Stimulated activated naive CD8-positive, alpha-beta T cell treated with anti-CD3 and anti-CD28 coated beads, Interleukin-15, Interleukin-2, amounts not matched to agents 100 ng/mL and 50 ng/mL, for 24 hours (primary cell): ENCODE measurements at regions not wholly inside any gene's neighbourhood (a gene's known extent, or its start where the extent isn't known, plus 50 kb on each side); places are given as distances from the start of the nearest gene placed in this dataset.

Experiments used
- H3K27ac Mint-ChIP-seq: one replicate; pipeline ENCODE4 v1.8.0; 2021; ENCODE audit warnings: mild to moderate bottlenecking, mixed read lengths
- H3K27me3 Mint-ChIP-seq: one replicate; pipeline ENCODE4 v1.8.0; 2021; ENCODE audit warnings: mixed read lengths
- H3K36me3 Mint-ChIP-seq: one replicate; pipeline ENCODE4 v1.8.0; 2021; ENCODE audit warnings: low read depth, mixed read lengths
- H3K4me1 Mint-ChIP-seq: one replicate; pipeline ENCODE4 v1.8.0; 2021; ENCODE audit warnings: low read depth, mixed read lengths
- H3K4me3 Mint-ChIP-seq: one replicate; pipeline ENCODE4 v1.8.0; 2021; ENCODE audit warnings: mild to moderate bottlenecking, mixed read lengths
- H3K9me3 Mint-ChIP-seq: one replicate; pipeline ENCODE4 v1.8.0; 2021; ENCODE audit warnings: mixed read lengths

- Mint-ChIP-seq H3K27me3 (peaks cover 8% of the 10 kb centered on the region), H3K27ac (no peak overlapping the region), H3K36me3 (no peaks in the 10 kb centered on the region), H3K9me3 (peaks cover 7% of the 10 kb centered on the region), H3K4me1 (no peaks in the 10 kb centered on the region), H3K4me3 (no peak overlapping the region)
Measured at GRCh38 chr5:135255461-135256178, 143.4 kb downstream of the MACROH2A1 start.

GRCh38 chr5:135254183-135254582 is 144.8 kb downstream of the MACROH2A1 start:
- H3K9me3 Mint-ChIP-seq, result no peaks in the 10 kb centered on the region

GRCh38 chr5:135253601-135254178 is 145.3 kb downstream of the MACROH2A1 start:
- no peaks in the 10 kb centered on the region for H3K9me3 Mint-ChIP-seq
- H3K4me1 Mint-ChIP-seq, result no peaks in the 10 kb centered on the region
- H3K27ac Mint-ChIP-seq, result no peak overlapping the region
- no peaks in the 10 kb centered on the region for H3K36me3 Mint-ChIP-seq
- no peak overlapping the region for H3K4me3 Mint-ChIP-seq
- no peaks in the 10 kb centered on the region for H3K27me3 Mint-ChIP-seq

More at GRCh38 chr5:135254183-135254582, 144.8 kb downstream of the MACROH2A1 start:
- Mint-ChIP-seq H3K27ac (no peak overlapping the region), H3K27me3 (no peaks in the 10 kb centered on the region), H3K4me1 (no peaks in the 10 kb centered on the region), H3K36me3 (no peaks in the 10 kb centered on the region), H3K4me3 (no peak overlapping the region)

- no peaks in the 10 kb centered on the region for H3K4me1 Mint-ChIP-seq
- H3K36me3 Mint-ChIP-seq, result no peaks in the 10 kb centered on the region
- H3K4me3 Mint-ChIP-seq, result no peak overlapping the region
- H3K27ac Mint-ChIP-seq, result no peak overlapping the region
- no peaks in the 10 kb centered on the region for H3K9me3 Mint-ChIP-seq
- no peaks in the 10 kb centered on the region for H3K27me3 Mint-ChIP-seq
Measured at GRCh38 chr5:135251093-135251492, 147.9 kb downstream of the MACROH2A1 start.

- Mint-ChIP-seq H3K27ac (no peak overlapping the region), H3K27me3 (no peaks in the 10 kb centered on the region), H3K36me3 (no peaks in the 10 kb centered on the region), H3K4me1 (no peaks in the 10 kb centered on the region), H3K4me3 (no peak overlapping the region), H3K9me3 (no peaks in the 10 kb centered on the region)
Measured at GRCh38 chr5:135250671-135251070, 148.4 kb downstream of the MACROH2A1 start.

- Mint-ChIP-seq H3K4me3 (no peak overlapping the region), H3K9me3 (no peaks in the 10 kb centered on the region), H3K36me3 (no peaks in the 10 kb centered on the region), H3K27ac (no peak overlapping the region), H3K27me3 (no peaks in the 10 kb centered on the region), H3K4me1 (no peaks in the 10 kb centered on the region)
Measured at GRCh38 chr5:135249658-135250057, 149.4 kb downstream of the MACROH2A1 start.

GRCh38 chr5:135248801-135249231 is 150.2 kb downstream of the MACROH2A1 start:
- Mint-ChIP-seq H3K36me3 (no peaks in the 10 kb centered on the region), H3K27ac (no peak overlapping the region), H3K27me3 (no peaks in the 10 kb centered on the region), H3K9me3 (no peaks in the 10 kb centered on the region), H3K4me1 (no peaks in the 10 kb centered on the region), H3K4me3 (no peak overlapping the region)

- H3K4me3 Mint-ChIP-seq, result no peak overlapping the region
- no peak overlapping the region for H3K27ac Mint-ChIP-seq
- no peaks in the 10 kb centered on the region for H3K27me3 Mint-ChIP-seq
- no peaks in the 10 kb centered on the region for H3K4me1 Mint-ChIP-seq
- no peaks in the 10 kb centered on the region for H3K9me3 Mint-ChIP-seq
- H3K36me3 Mint-ChIP-seq, result no peaks in the 10 kb centered on the region
Measured at GRCh38 chr5:135246923-135247795, 151.9 kb downstream of the MACROH2A1 start.

GRCh38 chr5:135246605-135246922 is 152.5 kb downstream of the MACROH2A1 start:
- Mint-ChIP-seq H3K27ac (no peak overlapping the region), H3K27me3 (no peaks in the 10 kb centered on the region), H3K4me1 (no peaks in the 10 kb centered on the region), H3K9me3 (no peaks in the 10 kb centered on the region), H3K36me3 (no peaks in the 10 kb centered on the region), H3K4me3 (no peak overlapping the region)

GRCh38 chr5:135245521-135246499 is 153.2 kb downstream of the MACROH2A1 start:
- no peaks in the 10 kb centered on the region for H3K36me3 Mint-ChIP-seq
- no peaks in the 10 kb centered on the region for H3K27me3 Mint-ChIP-seq
- no peak overlapping the region for H3K27ac Mint-ChIP-seq
- no peaks in the 10 kb centered on the region for H3K9me3 Mint-ChIP-seq
- H3K4me1 Mint-ChIP-seq, result no peaks in the 10 kb centered on the region
- H3K4me3 Mint-ChIP-seq, result no peak overlapping the region

- H3K27ac Mint-ChIP-seq, result no peak overlapping the region
- H3K27me3 Mint-ChIP-seq, result no peaks in the 10 kb centered on the region
- H3K9me3 Mint-ChIP-seq, result no peaks in the 10 kb centered on the region
- no peaks in the 10 kb centered on the region for H3K36me3 Mint-ChIP-seq
- H3K4me1 Mint-ChIP-seq, result no peaks in the 10 kb centered on the region
- no peak overlapping the region for H3K4me3 Mint-ChIP-seq
Measured at GRCh38 chr5:135244620-135245021, 154.4 kb downstream of the MACROH2A1 start.

GRCh38 chr5:135243556-135244285 is 155.3 kb downstream of the MACROH2A1 start:
- H3K4me3 Mint-ChIP-seq, result no peak overlapping the region
- no peaks in the 10 kb centered on the region for H3K36me3 Mint-ChIP-seq
- no peaks in the 10 kb centered on the region for H3K9me3 Mint-ChIP-seq
- no peak overlapping the region for H3K27ac Mint-ChIP-seq
- H3K27me3 Mint-ChIP-seq, result no peaks in the 10 kb centered on the region
- no peaks in the 10 kb centered on the region for H3K4me1 Mint-ChIP-seq

GRCh38 chr5:135242866-135243555 is 156.0 kb downstream of the MACROH2A1 start:
- no peaks in the 10 kb centered on the region for H3K36me3 Mint-ChIP-seq
- H3K4me3 Mint-ChIP-seq, result no peak overlapping the region
- H3K27me3 Mint-ChIP-seq, result no peaks in the 10 kb centered on the region
- no peak overlapping the region for H3K27ac Mint-ChIP-seq
- no peaks in the 10 kb centered on the region for H3K4me1 Mint-ChIP-seq
- H3K9me3 Mint-ChIP-seq, result no peaks in the 10 kb centered on the region
